Fibroblast of the conjunctiva (primary cell): ENCODE measurements at regions not wholly inside any gene's neighbourhood (a gene's known extent, or its start where the extent isn't known, plus 50 kb on each side); places are given as distances from the start of the nearest gene placed in this dataset.
"Not testable (repeated sequence)": the region's sequence is repeated elsewhere in the genome, so short reads cannot be mapped to it uniquely, and the experiment has no call there.

ENCODE experiments used
- DNase-seq: peaks from one replicate; pipeline ENCODE4 v3.0.0-alpha.2; 2010; ENCODE audit warnings: low read depth

DNA sequence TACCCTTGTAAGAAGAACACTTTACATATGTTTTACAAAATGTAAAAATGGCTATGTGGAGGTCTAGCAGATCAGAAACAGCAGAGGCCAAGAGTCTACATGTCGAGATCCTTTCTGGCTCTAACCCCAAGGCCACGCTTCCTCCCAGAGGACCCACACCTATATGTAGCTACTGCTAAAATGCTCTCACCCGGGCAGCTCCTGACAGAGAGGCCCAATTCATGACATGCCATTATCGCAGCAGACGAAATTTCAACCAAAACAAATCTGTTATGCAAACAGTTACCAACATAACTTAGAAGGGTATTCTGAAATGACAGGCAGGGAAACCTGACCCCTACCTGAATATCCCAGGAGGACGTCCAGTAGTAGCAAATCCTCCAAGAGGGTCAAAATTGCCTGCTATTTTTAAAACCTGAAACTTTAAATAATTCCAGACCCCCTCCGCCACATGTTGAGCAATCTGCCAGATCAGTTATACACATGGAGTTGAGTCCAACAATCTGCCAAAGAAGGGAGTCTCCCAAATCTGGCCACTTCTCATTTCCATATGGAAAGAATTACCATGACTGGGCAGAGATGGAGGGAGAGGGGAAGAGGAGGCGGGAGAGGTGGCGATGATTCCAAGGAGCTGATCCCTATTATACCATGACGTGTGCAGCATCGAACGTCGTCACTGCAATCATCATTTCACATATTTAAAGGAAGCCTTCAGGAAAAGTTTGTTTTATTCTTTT lies 192.9 kb upstream of the TBL1X start:
- peak; percentile 58 for DNase-seq

- DNase-seq = no peak
Measured at GRCh38 chrX:9273744-9274143, 191.1 kb upstream of the TBL1X start.

- no peak for DNase-seq
Measured at GRCh38 chrX:9278475-9279233, 186.2 kb upstream of the TBL1X start.

DNA sequence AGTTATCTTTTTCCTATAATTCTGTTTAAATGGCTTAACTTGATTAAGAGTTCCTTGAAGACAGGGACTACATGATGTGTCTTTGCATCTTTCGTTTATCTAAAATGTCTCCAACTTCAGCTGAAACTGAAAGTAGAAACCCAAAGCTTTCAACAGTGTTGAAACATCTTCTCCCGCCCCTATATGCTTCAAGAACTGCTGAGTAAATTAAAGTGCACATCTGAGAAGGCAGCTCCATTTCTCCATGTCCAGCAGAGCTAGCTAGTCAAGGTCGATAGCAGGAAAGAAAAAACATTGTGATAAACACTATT lies 185.7 kb upstream of the TBL1X start:
- DNase-seq = no peak

- DNase-seq = no peak
Measured at GRCh38 chrX:9280831-9281230, 184.0 kb upstream of the TBL1X start.

DNA sequence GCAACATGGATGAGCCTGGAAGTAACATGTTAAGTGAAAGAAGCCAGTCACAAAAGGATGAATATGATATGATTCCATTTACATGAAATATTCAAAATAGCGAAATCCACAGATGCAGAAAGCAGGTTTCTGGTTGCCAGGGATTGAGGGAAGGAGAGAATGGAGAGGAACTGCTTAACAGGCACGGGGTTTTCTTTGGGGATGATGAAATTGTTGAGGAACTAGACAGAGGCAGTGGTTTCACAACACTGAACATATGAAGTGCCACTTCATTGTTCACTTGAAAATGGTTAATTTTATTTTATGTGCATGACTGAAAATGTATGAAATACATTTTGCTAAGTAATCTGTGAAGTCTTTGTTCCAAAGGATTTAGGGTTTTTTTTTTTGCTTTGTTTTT lies 182.5 kb upstream of the TBL1X start:
- DNase-seq = no peak

GRCh38 chrX:9285342-9285771 lies 179.5 kb upstream of the TBL1X start:
- DNase-seq = no peak

DNA sequence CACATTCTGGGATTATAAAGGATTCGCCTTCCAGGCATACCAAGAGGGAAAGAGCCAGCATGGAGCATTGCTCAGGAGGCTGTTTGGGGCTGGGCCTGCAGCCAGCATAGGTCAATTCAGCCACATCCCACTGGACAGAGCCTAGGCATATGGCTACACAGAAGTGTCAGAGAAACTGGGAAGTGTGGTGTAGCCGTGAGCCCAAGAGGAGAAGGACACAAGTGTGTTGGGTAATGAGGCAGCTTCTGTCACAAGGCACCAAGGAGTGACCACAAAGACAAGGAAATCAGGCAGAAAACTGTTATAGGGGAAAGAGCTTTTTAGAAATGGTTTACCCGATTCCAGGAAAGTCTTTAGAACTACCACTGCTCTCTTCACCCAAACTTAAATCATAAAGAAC lies 178.6 kb upstream of the TBL1X start:
- DNase-seq = no peak

GRCh38 chrX:9291629-9292028 lies 173.2 kb upstream of the TBL1X start:
- no peak for DNase-seq

- no peak for DNase-seq
Measured at GRCh38 chrX:9293051-9293496, 171.8 kb upstream of the TBL1X start.

DNA sequence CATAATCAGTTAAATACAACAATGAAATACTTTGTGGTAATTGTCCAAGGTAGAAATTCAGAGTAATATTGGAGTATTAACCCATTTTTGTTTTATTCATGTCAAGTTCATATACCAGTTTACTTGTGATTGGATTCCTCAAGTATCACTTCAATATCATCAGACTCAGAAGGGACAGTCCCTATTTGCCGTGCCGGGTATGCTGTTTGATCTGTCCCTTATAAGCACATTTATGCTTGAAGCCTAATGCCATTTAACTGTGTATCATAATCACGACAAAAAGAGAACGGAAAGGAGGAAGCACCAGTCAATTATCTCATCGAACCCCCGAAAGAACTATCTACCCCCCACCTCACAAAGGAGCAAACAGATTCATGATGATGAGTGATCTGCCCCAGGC lies 171.0 kb upstream of the TBL1X start:
- DNase-seq = no peak

DNA sequence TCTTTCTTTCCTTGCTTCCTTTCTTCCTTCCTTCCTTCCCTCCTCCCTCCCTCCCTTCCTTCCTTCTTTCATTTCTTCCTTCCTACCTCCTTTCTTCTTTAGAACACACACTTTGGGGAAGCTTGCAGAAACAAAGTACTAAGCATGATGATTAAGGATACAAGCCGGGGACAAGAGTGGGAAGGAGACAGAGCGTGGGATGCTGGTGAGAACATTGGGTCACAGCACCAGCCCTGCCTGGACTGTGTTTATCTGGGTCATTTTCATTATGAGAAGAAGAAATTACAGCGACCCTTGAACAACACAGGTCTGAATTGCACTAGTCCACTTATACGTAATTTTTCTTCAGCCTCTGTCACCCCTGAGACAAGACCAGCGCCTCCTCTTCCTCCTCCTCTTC lies 169.3 kb upstream of the TBL1X start:
- no peak for DNase-seq

DNA sequence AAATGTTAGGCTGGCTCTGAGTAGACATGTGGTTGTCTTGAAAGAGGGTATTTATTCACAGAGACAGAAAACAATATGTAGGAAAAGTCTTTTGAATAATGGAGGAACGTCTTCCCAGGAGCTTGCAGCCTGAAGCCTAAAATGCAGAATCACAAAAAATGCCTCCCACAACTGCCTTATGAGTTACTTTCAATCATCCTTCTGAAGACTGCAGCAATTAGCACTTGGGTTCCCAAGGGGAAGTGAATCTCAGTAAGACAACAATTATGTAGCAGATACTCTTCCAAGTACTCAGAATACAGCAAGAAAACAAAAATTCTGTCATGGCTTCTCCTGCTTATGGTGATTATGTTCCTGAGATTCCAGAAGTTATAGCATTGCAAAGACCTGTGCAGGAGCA lies 166.6 kb upstream of the TBL1X start:
- DNase-seq = no peak

- not testable (repeated sequence) for DNase-seq
Measured at GRCh38 chrX:9299681-9300080, 165.2 kb upstream of the TBL1X start.

- no peak for DNase-seq
Measured at GRCh38 chrX:9301836-9302235, 163.0 kb upstream of the TBL1X start.

DNA sequence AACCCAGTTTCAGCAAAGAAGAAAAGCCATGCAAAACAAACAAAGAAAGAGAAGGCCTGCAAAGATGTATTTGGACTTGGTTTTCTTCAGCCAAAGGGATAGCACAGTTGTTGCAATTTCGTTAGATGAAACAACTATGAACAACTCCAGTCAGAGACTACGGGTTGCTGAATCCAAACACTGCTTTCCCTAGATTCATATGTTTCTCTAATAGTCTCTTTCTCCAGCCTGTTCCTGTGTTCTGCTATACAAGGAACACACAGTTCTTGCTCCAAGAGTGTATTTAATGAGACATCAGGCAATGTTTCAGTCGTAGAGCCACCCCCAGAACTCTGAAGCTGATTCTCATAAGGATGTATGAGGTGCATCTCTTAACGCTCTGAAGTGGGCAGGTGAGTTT lies 162.5 kb upstream of the TBL1X start:
- DNase-seq = no peak

- DNase-seq = no peak
Measured at GRCh38 chrX:9308426-9308825, 156.4 kb upstream of the TBL1X start.

DNA sequence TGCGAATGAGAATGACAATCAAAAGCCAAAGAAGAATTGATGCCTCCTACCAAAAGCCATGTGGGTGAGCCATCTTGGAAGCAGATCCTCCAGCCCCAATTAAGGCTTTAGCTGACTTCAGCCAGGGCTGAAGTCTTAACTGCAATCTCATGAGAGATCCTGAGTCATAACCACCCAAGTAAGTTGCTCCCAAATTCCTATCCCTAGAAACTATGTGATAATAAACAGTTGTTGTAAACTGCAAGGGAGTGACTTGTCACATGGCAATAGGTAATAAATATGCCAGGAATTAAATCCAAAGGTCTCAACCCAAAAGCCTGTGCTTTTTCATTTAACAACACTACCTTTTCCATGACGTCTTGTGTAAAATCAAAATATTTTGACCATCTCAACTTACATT lies 154.2 kb upstream of the TBL1X start:
- no peak for DNase-seq

DNA sequence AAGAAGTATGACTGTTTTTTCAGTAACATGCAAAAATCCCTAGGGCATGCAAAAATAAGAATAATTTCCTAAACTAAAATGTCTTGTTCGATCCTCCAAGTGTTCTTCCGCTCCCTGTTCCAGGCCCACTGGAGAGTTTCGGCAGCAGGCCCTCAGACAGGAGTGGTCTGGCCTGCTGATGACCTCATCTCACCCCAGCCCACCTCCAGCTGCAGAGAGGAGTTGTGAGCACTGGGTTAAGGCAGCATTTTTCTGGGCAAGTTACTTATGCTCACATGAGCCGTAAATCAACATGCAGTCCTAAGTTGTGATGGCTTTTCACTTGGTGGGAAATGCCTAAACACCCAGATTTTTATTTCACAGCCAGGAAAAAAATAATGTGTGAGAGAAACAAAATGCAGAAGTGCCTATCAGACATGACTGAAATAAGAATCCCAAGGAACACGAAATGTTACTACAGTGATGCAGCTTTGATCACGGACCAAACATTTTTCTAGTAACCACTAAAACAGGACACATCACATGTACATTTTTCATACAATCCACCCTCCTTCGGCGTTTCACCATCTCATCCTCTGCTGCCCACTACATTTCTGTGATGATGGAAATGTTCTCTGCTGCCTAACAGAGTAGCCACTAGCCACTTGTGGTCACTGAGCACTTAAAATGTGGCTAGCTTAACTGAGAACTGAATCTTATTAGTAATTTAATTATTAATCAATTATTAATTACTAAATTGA lies 153.3 kb upstream of the TBL1X start:
- DNase-seq = no peak

DNA sequence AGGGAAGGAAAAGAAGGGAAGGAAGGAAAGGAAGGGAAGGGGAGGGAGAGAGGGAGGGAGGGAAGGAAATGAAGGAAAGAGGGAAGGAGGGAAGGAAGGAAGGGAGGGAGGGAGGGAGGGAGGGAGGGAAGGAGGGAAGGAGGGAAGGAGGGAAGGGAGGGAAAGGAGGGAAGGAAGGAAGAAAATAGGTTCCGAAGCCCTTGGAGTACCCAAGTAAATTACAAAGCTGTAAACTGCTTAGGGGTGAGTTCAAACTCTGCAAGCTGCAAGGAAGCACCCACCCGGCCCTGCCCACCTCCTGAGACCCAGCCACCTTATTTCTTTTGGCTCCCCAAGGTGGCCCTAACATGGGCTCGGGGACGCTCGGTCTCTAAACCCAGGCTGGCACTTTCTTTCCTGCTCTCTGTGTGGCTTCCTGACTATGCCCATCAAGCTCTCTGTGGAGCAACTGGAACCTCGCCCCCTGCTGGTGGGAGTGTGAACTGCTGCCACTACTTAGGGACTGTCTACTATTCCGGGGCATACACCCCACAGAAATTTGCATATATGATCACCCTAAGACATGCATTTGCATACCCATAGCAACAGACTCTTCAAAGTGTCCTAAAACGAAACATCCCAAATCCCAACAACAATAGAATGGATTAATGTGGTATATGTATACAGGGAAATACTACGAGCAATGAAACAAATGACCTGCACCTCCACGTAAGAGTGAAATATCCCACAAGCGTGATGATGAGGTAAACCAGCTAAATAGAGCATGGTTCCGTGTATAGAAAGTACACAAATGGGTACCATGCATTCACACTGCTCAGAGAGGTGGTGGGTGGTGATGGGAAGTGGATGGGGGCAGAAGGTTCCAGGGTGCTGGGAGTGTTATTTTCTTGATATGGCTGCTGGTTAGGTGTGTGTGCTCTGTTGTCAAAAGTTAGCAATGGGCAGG lies 151.7 kb upstream of the TBL1X start:
- no peak for DNase-seq

- DNase-seq = no peak
Measured at GRCh38 chrX:9315086-9315485, 149.8 kb upstream of the TBL1X start.

GRCh38 chrX:9316096-9316495 lies 148.8 kb upstream of the TBL1X start:
- DNase-seq = no peak
